H1 (cell line): ENCODE measurements at regions not wholly inside any gene's neighbourhood (a gene's known extent, or its start where the extent isn't known, plus 50 kb on each side); places are given as distances from the start of the nearest gene placed in this dataset.

Experiments used
- CTCF ChIA-PET: fragments of 300-600 bp; sonication (Branson Sonifier 250); formaldehyde crosslinking; loops from one replicate; lab custom pipeline; 2021; ENCODE audit not compliant: partially characterized antibody; lab: Charles Lee
- POLR2A ChIA-PET: fragments of 300-600 bp; sonication (Branson Sonifier 250); formaldehyde crosslinking; loops from one replicate; lab custom pipeline; 2021; ENCODE audit warnings: inconsistent platforms; ENCODE audit not compliant: partially characterized antibody; lab: Charles Lee
- DNase-seq, 2 experiments: peaks; one replicate each; pipeline versions ENCODE4 v3.0.0 to v3.0.0-alpha.2; 2010 to 2022; ENCODE audit warnings: low spot score in 2 of 2, low read depth in 1 of 2, mixed read lengths in 1 of 2
- FAIRE-seq: peaks from 2 replicates; lab custom pipeline; 2011; peaks lifted over from hg19 to GRCh38; lab: Jason Lieb, UNC
- H2AFZ ChIP-seq: 2 replicates; pipeline ENCODE4 v1.8.1; 2012; ENCODE audit warnings: low read length, inconsistent platforms
- H2AK5ac ChIP-seq: 2 replicates; pipeline ENCODE4 v1.6.1; 2013; ENCODE audit warnings: low read depth, low read length
- H2BK120ac ChIP-seq: replicated peaks from 2 replicates; pipeline ENCODE3; 2013; ENCODE audit warnings: low read depth, low read length, inconsistent platforms
- H2BK12ac ChIP-seq: 2 replicates; pipeline ENCODE4 v1.6.1; 2013; ENCODE audit warnings: low read depth, low read length
- H2BK15ac ChIP-seq: 2 replicates; pipeline ENCODE4 v1.6.1; 2013; ENCODE audit warnings: low read length
- H2BK20ac ChIP-seq: 2 replicates; pipeline ENCODE4 v1.6.1; 2013; ENCODE audit warnings: low read length
- H2BK5ac ChIP-seq: 2 replicates; pipeline ENCODE4 v1.6.1; 2013; ENCODE audit warnings: low read depth, low read length
- H3K14ac ChIP-seq: 2 replicates; pipeline ENCODE4 v1.6.1; 2013; ENCODE audit warnings: inconsistent platforms; ENCODE audit not compliant: insufficient read length
- H3K18ac ChIP-seq: 2 replicates; pipeline ENCODE4 v1.6.1; 2013; ENCODE audit warnings: low read length; ENCODE audit errors: extremely low read depth
- H3K23ac ChIP-seq: 2 replicates; pipeline ENCODE4 v1.6.1; 2013; ENCODE audit warnings: inconsistent platforms; ENCODE audit not compliant: insufficient read length
- H3K23me2 ChIP-seq: 2 replicates; pipeline ENCODE4 v1.6.1; 2013; ENCODE audit warnings: low read depth, low read length
- H3K27ac ChIP-seq: 2 replicates; pipeline ENCODE4 v1.6.1; 2011; ENCODE audit warnings: low read depth, low read length, inconsistent platforms
- H3K27me3 ChIP-seq, 4 experiments: replicated peaks in 1 of 4; 1 replicate in 1 of 4; 2 replicates in 3 of 4; pipeline versions ENCODE4 v1.6.1 to v1.8.1; 2011 to 2013; ENCODE audit warnings: low read length in 3 of 4, mild to moderate bottlenecking in 3 of 4, inconsistent platforms in 2 of 4, mixed read lengths in 2 of 4, moderate library complexity in 1 of 4; ENCODE audit not compliant: control insufficient read depth in 3 of 4, insufficient read depth in 3 of 4; ENCODE audit errors: extremely low read depth in 1 of 4
- H3K36me3 ChIP-seq, 4 experiments: 2 replicates each; pipeline versions ENCODE4 v1.6.1 to v1.8.1; 2011 to 2013; ENCODE audit warnings: mild to moderate bottlenecking in 4 of 4, low read length in 3 of 4, moderate library complexity in 2 of 4, control low read depth in 1 of 4, inconsistent platforms in 1 of 4; ENCODE audit not compliant: insufficient read depth in 4 of 4, control insufficient read depth in 2 of 4
- H3K4ac ChIP-seq: replicated peaks from 2 replicates; pipeline ENCODE3; 2013; ENCODE audit warnings: low read length, low read depth, mixed read lengths, inconsistent platforms; ENCODE audit not compliant: insufficient read length
- H3K4me1 ChIP-seq, 4 experiments: replicated peaks in 1 of 4; 1 replicate in 1 of 4; 2 replicates in 3 of 4; pipeline versions ENCODE4 v1.6.1 to v1.8.1; 2011 to 2013; ENCODE audit warnings: low read length in 3 of 4, inconsistent platforms in 2 of 4, mixed read lengths in 1 of 4; ENCODE audit not compliant: insufficient read depth in 4 of 4, control insufficient read depth in 3 of 4
- H3K4me2 ChIP-seq, 2 experiments: 2 replicates each; pipeline versions ENCODE4 v1.6.1 to v1.8.1; 2011 to 2013; ENCODE audit warnings: low read depth in 2 of 2, low read length in 2 of 2, control low read depth in 1 of 2, inconsistent platforms in 1 of 2, mild to moderate bottlenecking in 1 of 2; ENCODE audit not compliant: insufficient read depth in 1 of 2
- H3K4me3 ChIP-seq, 4 experiments: fragments of 200-600, 300-600 bp in 1 of 4; sonication (generic), shearing (Covaris generic), sonication (Bioruptor Twin) in 1 of 4; 2 replicates each; pipeline versions ENCODE4 v1.5.1 to v1.8.1; 2011 to 2016; ENCODE audit warnings: low read length in 4 of 4, low read depth in 3 of 4, control low read depth in 2 of 4, inconsistent platforms in 2 of 4, mild to moderate bottlenecking in 2 of 4, mixed read lengths in 1 of 4, moderate library complexity in 1 of 4; ENCODE audit not compliant: insufficient read depth in 2 of 4; ENCODE audit errors: extremely low read depth in 1 of 4
- H3K56ac ChIP-seq: replicated peaks from 2 replicates; pipeline ENCODE3; 2013; ENCODE audit warnings: low read depth, mild to moderate bottlenecking, mixed read lengths, low read length, inconsistent platforms; ENCODE audit not compliant: insufficient read length
- H3K79me1 ChIP-seq: 2 replicates; pipeline ENCODE4 v1.6.1; 2013; ENCODE audit warnings: low read depth, low read length, control low read depth
- H3K79me2 ChIP-seq, 2 experiments: 2 replicates each; pipeline versions ENCODE4 v1.6.1 to v1.8.1; 2012 to 2013; ENCODE audit warnings: low read length in 2 of 2, mild to moderate bottlenecking in 2 of 2, inconsistent platforms in 1 of 2; ENCODE audit not compliant: insufficient read depth in 2 of 2, control insufficient read depth in 1 of 2
- H3K9ac ChIP-seq, 4 experiments: replicated peaks in 1 of 4; 1 replicate in 1 of 4; 2 replicates in 3 of 4; pipeline versions ENCODE4 v1.6.1 to v1.8.1; 2011 to 2013; ENCODE audit warnings: low read depth in 3 of 4, low read length in 3 of 4, control low read depth in 2 of 4, mild to moderate bottlenecking in 2 of 4, moderate library complexity in 2 of 4, inconsistent platforms in 1 of 4; ENCODE audit errors: extremely low read depth in 1 of 4
- H3K9me3 ChIP-seq, 2 experiments: 2 replicates each; pipeline versions ENCODE4 v1.6.1 to v1.8.1; 2012 to 2013; ENCODE audit warnings: mild to moderate bottlenecking in 2 of 2, moderate library complexity in 2 of 2, control low read depth in 1 of 2, inconsistent platforms in 1 of 2, low read depth in 1 of 2, low read length in 1 of 2, mixed read lengths in 1 of 2; ENCODE audit not compliant: insufficient read depth in 2 of 2
- H4K20me1 ChIP-seq, 2 experiments: replicated peaks in 1 of 2; 2 replicates each; pipeline versions ENCODE3 to v1.8.1; 2011 to 2013; ENCODE audit warnings: inconsistent platforms in 2 of 2, low read length in 2 of 2, mild to moderate bottlenecking in 1 of 2; ENCODE audit not compliant: insufficient read depth in 2 of 2, control insufficient read depth in 1 of 2
- H4K5ac ChIP-seq: 2 replicates; pipeline ENCODE4 v1.6.1; 2013; ENCODE audit warnings: low read length, low read depth, mixed read lengths, inconsistent platforms; ENCODE audit not compliant: insufficient read length
- H4K8ac ChIP-seq: 2 replicates; pipeline ENCODE4 v1.8.0; 2013; ENCODE audit warnings: mild to moderate bottlenecking, moderate library complexity, low read length, inconsistent platforms; ENCODE audit not compliant: insufficient read depth; ENCODE audit errors: extremely low read depth
- H4K91ac ChIP-seq: replicated peaks from 2 replicates; pipeline ENCODE3; 2013; ENCODE audit warnings: low read length, mixed read lengths, inconsistent platforms; ENCODE audit not compliant: insufficient read length
- ATF2 ChIP-seq: IDR thresholded peaks from 2 replicates; pipeline ENCODE4 v1.6.1; 2012; ENCODE audit warnings: low read length, inconsistent platforms
- BRCA1 ChIP-seq: IDR thresholded peaks from 2 replicates; pipeline ENCODE4 v1.6.1; 2012; ENCODE audit warnings: low read depth, low read length, improper control_type of control experiment
- CBX8 ChIP-seq: fragments of 300-800, 300-1000 bp; sonication (generic); IDR thresholded peaks from 2 replicates; pipeline ENCODE4 v1.7.1; 2016; ENCODE audit warnings: low read depth, low read length, borderline replicate concordance
- CTBP2 ChIP-seq: IDR thresholded peaks from 2 replicates; pipeline ENCODE4 v1.7.0; 2011; ENCODE audit warnings: borderline replicate concordance, mild to moderate bottlenecking, moderate library complexity, mixed read lengths, low read length; ENCODE audit not compliant: insufficient read depth, insufficient read length
- EZH2 ChIP-seq: fragments of 200-600 bp; sonication (generic); IDR thresholded peaks from 2 replicates; pipeline ENCODE4 v1.7.1; 2012; ENCODE audit warnings: low read depth, mild to moderate bottlenecking, moderate library complexity, low read length, inconsistent platforms; ENCODE audit not compliant: severe bottlenecking
- GABPA ChIP-seq: IDR thresholded peaks from 2 replicates; pipeline ENCODE4 v1.6.1; 2011; ENCODE audit warnings: mild to moderate bottlenecking, low read length, moderate library complexity, borderline replicate concordance; ENCODE audit not compliant: insufficient read depth
- GTF2F1 ChIP-seq: IDR thresholded peaks from 2 replicates; pipeline ENCODE4 v1.6.1; 2012; ENCODE audit warnings: low read depth, low read length, improper control_type of control experiment, borderline replicate concordance
- POLR2A ChIP-seq, 2 experiments: IDR thresholded peaks; 1 replicate in 1 of 2; 2 replicates in 1 of 2; pipeline ENCODE4 v1.6.1; 2011; ENCODE audit warnings: low read depth in 2 of 2, low read length in 2 of 2, mild to moderate bottlenecking in 2 of 2; ENCODE audit errors: control extremely low read depth in 1 of 2
- SP1 ChIP-seq: IDR thresholded peaks from 2 replicates; pipeline ENCODE4 v1.6.1; 2011; ENCODE audit warnings: low read depth, low read length
- SRF ChIP-seq: IDR thresholded peaks from 2 replicates; pipeline ENCODE4 v1.6.1; 2011; ENCODE audit warnings: mild to moderate bottlenecking, low read depth, low read length, moderate library complexity
- SUZ12 ChIP-seq: fragments of 200-600 bp; sonication (generic); IDR thresholded peaks from 2 replicates; pipeline ENCODE4 v1.6.1; 2012; ENCODE audit warnings: mild to moderate bottlenecking, inconsistent platforms, low read length, moderate library complexity, mixed read lengths
- TBP ChIP-seq: IDR thresholded peaks from 2 replicates; pipeline ENCODE4 v1.6.1; 2011; ENCODE audit warnings: low read depth, low read length, improper control_type of control experiment
- TEAD4 ChIP-seq: IDR thresholded peaks from 2 replicates; pipeline ENCODE4 v1.6.1; 2012; ENCODE audit warnings: low read depth, low read length, inconsistent platforms, mixed read lengths
- TF ChIP-seq, protein P1 (sequence below): IDR thresholded peaks from 2 replicates; pipeline ENCODE4 v1.6.1; 2012; ENCODE audit warnings: inconsistent platforms

GRCh38 chr2:22043784-22044183, 920.0 kb downstream of the TDRD15 start:
- Histone ChIP-seq H3K4me3 (no peak overlapping the region), H3K56ac (no peak overlapping the region), H3K27ac (no peak overlapping the region), H3K23me2 (no peaks in the 10 kb centered on the region), H3K27me3 (no peaks in the 10 kb centered on the region), H2BK20ac (no peak overlapping the region), H3K4ac (no peak overlapping the region), H3K18ac (no peak overlapping the region), H3K9me3 (0 out of 4 replicates have a peak, but pooled peaks cover 0 to 2% of the 10 kb centered on the region in 2 experiments), H3K36me3 (no peaks in the 10 kb centered on the region), H4K5ac (no peak overlapping the region), H3K79me2 (no peaks in the 10 kb centered on the region), H3K79me1 (no peaks in the 10 kb centered on the region), H4K20me1 (no peaks in the 10 kb centered on the region), H3K23ac (no peak overlapping the region), H3K4me1 (no peaks in the 10 kb centered on the region), H3K4me2 (no peak overlapping the region), H2BK15ac (no peak overlapping the region), H2BK12ac (no peak overlapping the region), H3K9ac (no peak overlapping the region), H2AK5ac (no peak overlapping the region), H4K91ac (no peak overlapping the region), H2BK120ac (no peak overlapping the region), H4K8ac (no peak overlapping the region), H3K14ac (no peak overlapping the region), H2AFZ (no peak overlapping the region), H2BK5ac (no peak overlapping the region)
- ChIA-PET POLR2A (no interaction called here), CTCF (no interaction called here)
- TF ChIP-seq CTBP2 (no peak), BRCA1 (no peak), POLR2A (IDR thresholded peaks at IDR 0.05; ENCODE audit: control extremely low read depth in 1 of 2, low read depth in 2 of 2, low read length in 2 of 2) (no peak), GTF2F1 (no peak), TEAD4 (no peak), EZH2 (no peak), ATF2 (no peak), GABPA (no peak), TBP (no peak), SUZ12 (no peak), SP1 (no peak), SRF (no peak), CBX8 (no peak)
- TF ChIP-seq, protein P1, sequence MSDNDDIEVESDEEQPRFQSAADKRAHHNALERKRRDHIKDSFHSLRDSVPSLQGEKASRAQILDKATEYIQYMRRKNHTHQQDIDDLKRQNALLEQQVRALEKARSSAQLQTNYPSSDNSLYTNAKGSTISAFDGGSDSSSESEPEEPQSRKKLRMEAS = no peak
- FAIRE-seq (no peak), DNase-seq (no peak)
